HG03558 (cell line): ENCODE measurements at regions not wholly inside any gene's neighbourhood (a gene's known extent, or its start where the extent isn't known, plus 50 kb on each side); places are given as distances from the start of the nearest gene placed in this dataset.

Source experiments
- ATAC-seq: cut with Tn5 transposase; IDR thresholded peaks from one replicate; pipeline ENCODE4 v1.9.1; 2021; ENCODE audit warnings: moderate number of reproducible peaks; ENCODE audit not compliant: unreplicated experiment; ENCODE audit errors: extremely low read depth

GRCh38 chr9:13726746-13727145, 447.3 kb upstream of the MPDZ start:
- no peak for ATAC-seq

GRCh38 chr9:13725516-13725915, 446.0 kb upstream of the MPDZ start:
- no peak for ATAC-seq

GRCh38 chr9:13721481-13722235, 442.2 kb upstream of the MPDZ start:
- ATAC-seq, result no peak

GRCh38 chr9:13719981-13720676, 440.6 kb upstream of the MPDZ start:
- no peak for ATAC-seq

- ATAC-seq, result no peak
These were observed 440.0 kb upstream of the MPDZ start for GRCh38 chr9:13719446-13719845.

- ATAC-seq, result no peak
These were observed 439.0 kb upstream of the MPDZ start for GRCh38 chr9:13718539-13718938.

- no peak for ATAC-seq
These were observed 438.6 kb upstream of the MPDZ start for GRCh38 chr9:13718086-13718485.

GRCh38 chr9:13717322-13718054, 438.0 kb upstream of the MPDZ start:
- no peak for ATAC-seq

- no peak for ATAC-seq
These were observed 437.3 kb upstream of the MPDZ start for GRCh38 chr9:13716601-13717321.

GRCh38 chr9:13716090-13716489, 436.6 kb upstream of the MPDZ start:
- ATAC-seq, result no peak

GRCh38 chr9:13715430-13715829, 435.9 kb upstream of the MPDZ start:
- ATAC-seq, result no peak

GRCh38 chr9:13707612-13708576, 428.4 kb upstream of the MPDZ start:
- no peak for ATAC-seq

GRCh38 chr9:13705918-13706317, 426.4 kb upstream of the MPDZ start:
- ATAC-seq, result no peak

- no peak for ATAC-seq
These were observed 425.9 kb upstream of the MPDZ start for GRCh38 chr9:13705373-13705772.

- no peak for ATAC-seq
These were observed 411.1 kb upstream of the MPDZ start for GRCh38 chr9:13690595-13690994.

GRCh38 chr9:13689925-13690324, 410.4 kb upstream of the MPDZ start:
- no peak for ATAC-seq

- no peak for ATAC-seq
These were observed 409.6 kb upstream of the MPDZ start for GRCh38 chr9:13688990-13689600.

- no peak for ATAC-seq
These were observed 408.9 kb upstream of the MPDZ start for GRCh38 chr9:13688223-13688989.
